Fibroblast of pulmonary artery (primary cell): ENCODE measurements at regions not wholly inside any gene's neighbourhood (a gene's known extent, or its start where the extent isn't known, plus 50 kb on each side); places are given as distances from the start of the nearest gene placed in this dataset.
"Not testable (repeated sequence)": the region's sequence is repeated elsewhere in the genome, so short reads cannot be mapped to it uniquely, and the experiment has no call there.

Experiments
- DNase-seq: peaks from one replicate; pipeline ENCODE4 v3.0.0-alpha.2; 2010; ENCODE audit warnings: low read depth
- H3K4me3 ChIP-seq: replicated peaks from 2 replicates; pipeline ENCODE4 v1.5.1; 2011; ENCODE audit warnings: low read depth, mild to moderate bottlenecking, control low read depth, low read length, moderate library complexity
- CTCF ChIP-seq: IDR thresholded peaks from 2 replicates; pipeline ENCODE4 v1.5.1; 2011; ENCODE audit warnings: mild to moderate bottlenecking, control low read depth, low read length, inconsistent platforms; ENCODE audit errors: missing control alignments

GRCh38 chr5:168137265-168137664 lies 154.2 kb upstream of the WWC1 start:
- no peak overlapping the region for H3K4me3 ChIP-seq
- no peak for DNase-seq
- no peak for TF ChIP-seq CTCF

DNA sequence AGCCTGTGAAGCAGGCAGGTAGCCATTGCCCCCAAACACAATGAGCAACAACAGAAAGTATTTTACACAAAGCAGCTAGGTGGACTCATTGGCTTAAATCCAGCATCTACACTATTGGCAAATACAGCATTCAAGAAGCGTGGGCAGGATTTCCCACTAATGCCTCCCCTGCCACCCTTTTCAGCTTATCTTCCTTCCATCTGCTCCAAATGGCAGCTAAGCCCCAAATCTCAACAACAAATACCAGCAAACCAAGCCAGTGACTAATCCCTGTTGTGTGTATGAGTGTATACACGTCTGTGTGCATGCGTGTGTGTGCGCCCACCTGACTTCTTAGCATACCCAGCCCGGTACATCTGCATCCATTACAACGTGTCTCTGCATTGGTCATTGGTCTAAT lies 151.2 kb upstream of the WWC1 start:
- DNase-seq = no peak
- H3K4me3 ChIP-seq = no peak overlapping the region
- no peak for TF ChIP-seq CTCF

GRCh38 chr5:168142402-168142801 lies 149.0 kb upstream of the WWC1 start:
- DNase-seq = no peak
- no peak overlapping the region for H3K4me3 ChIP-seq
- TF ChIP-seq CTCF = no peak

DNA sequence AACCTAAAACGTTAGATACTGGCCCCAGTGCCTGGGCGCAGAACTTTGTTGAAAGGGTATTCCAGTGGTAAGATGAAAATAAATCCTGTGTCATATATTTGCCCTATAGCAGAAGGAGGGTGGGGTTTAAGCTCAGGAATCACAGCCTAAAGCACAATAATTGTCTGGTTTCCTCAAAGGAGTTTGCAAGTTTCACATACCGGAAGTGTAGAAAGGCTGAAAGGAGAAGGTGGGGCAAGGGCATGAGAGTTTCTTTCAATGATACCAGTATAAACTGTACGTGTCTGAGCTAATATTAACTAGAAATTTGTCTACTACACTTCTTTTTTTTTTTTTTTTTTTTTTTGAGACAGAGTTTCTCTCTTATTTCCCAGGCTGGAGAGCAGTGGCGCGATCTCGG lies 147.9 kb upstream of the WWC1 start:
- DNase-seq, H3K4me3 ChIP-seq: not testable (repeated sequence)

DNA sequence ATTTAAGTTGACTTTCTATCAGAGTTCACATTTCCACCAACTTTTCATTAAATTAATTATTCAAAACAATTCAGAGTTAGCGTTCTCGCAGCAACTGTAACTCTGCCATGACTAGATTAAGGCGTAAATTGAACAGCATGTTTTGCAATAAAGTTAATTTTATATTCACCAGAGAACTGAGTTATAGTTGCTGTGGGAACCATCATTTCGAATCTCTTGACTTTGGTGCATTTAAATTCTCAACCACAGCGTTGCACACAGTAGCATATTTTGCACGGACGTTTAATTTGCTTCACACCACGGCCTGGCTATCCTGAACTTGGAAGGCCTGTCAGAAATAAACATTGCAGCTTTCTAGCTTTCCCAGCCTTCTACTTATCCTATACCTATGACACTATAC lies 144.3 kb upstream of the WWC1 start:
- no peak for TF ChIP-seq CTCF
- no peak for DNase-seq

GRCh38 chr5:168147568-168148360 lies 143.7 kb upstream of the WWC1 start:
- DNase-seq = no peak
- no peak overlapping the region for H3K4me3 ChIP-seq
- TF ChIP-seq CTCF = no peak

More for the DNA sequence above, 144.3 kb upstream of the WWC1 start:
- H3K4me3 ChIP-seq = no peak overlapping the region

DNA sequence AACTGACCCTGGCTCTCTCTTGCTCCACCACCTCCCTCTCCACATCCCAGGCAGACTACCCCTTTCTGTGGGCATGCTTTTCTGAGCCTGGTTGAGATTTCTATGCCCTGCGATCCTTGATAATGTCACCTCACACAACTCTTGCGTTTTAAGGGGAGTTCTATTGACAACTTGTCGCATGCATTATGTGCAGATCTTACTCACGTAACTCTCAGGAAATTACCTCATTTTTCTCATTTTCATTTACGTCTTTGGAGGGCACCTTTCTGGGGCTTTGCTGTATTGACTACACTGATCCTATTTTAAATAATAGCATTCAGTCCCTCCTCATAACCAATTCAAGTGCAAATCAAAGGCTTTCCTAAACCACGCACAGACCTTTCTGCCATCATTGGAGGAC lies 140.4 kb upstream of the WWC1 start:
- no peak overlapping the region for H3K4me3 ChIP-seq
- no peak for DNase-seq
- no peak for TF ChIP-seq CTCF
